ENCODE measurements at regions not wholly inside any gene's neighbourhood (a gene's known extent, or its start where the extent isn't known, plus 50 kb on each side); places are given as distances from the start of the nearest gene placed in this dataset.

DNA sequence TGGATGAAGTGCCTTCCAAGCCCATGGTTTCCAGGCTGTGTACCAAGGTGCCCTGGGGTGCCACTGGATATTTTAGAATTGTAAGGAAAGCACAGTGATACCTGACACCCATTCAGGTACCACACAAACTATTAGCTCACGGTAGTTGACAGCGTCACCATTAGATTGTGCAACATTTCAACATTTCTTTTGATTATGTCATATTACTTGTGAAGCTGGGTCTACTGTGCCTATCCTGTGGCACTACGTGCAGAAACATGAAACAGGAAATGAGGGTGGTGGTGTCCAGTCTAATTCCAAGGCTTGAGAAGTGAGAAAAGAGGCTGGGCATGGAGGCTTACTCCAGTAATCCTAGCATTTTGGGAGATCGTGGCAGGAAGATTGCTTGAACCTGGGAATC, 75.5 kb upstream of the CPM start:
- no peak for DNase-seq
- Histone ChIP-seq H2BK20ac (ENCODE audit: low read depth, low read length, poor library complexity, severe bottlenecking) (no peak overlapping the region), H3K23me2 (ENCODE audit: insufficient read length, low read depth, low read length, poor library complexity, severe bottlenecking) (no peaks in the 10 kb centered on the region), H4K91ac (ENCODE audit: insufficient read length, low read depth, low read length) (no peak overlapping the region), H3K27me3 (ENCODE audit: insufficient read depth, low read length) (no peaks in the 10 kb centered on the region), H3K27ac (ENCODE audit: insufficient read length, low read depth, low read length) (no peak overlapping the region), H3K9ac (ENCODE audit: extremely low read depth, insufficient read length, low read length) (no peak overlapping the region), H4K5ac (ENCODE audit: insufficient read length, low read depth, low read length) (no peak overlapping the region), H3K4me2 (ENCODE audit: insufficient read depth, insufficient read length, low read length) (no peak overlapping the region), H3K4me1 (ENCODE audit: insufficient read depth, low read length) (peaks cover 5% of the 10 kb centered on the region; the same call in 1 of the 2 replicates), H3K23ac (ENCODE audit: insufficient read length, low read depth, low read length) (no peak overlapping the region), H3K4ac (ENCODE audit: low read depth, low read length) (no peak overlapping the region), H2BK5ac (ENCODE audit: insufficient read length, low read length) (no peak overlapping the region), H2AFZ (ENCODE audit: low read length) (no peak overlapping the region), H3K9me3 (ENCODE audit: control insufficient read depth, low read depth, low read length) (no peaks in the 10 kb centered on the region), H3T11ph (ENCODE audit: low read length) (no peak overlapping the region), H4K20me1 (ENCODE audit: control insufficient read depth, insufficient read depth, insufficient read length) (no peaks in the 10 kb centered on the region), H2BK15ac (ENCODE audit: low read depth, low read length) (no peak overlapping the region), H3K18ac (ENCODE audit: insufficient read length, low read depth, low read length) (no peak overlapping the region), H2AK5ac (ENCODE audit: insufficient read length, low read length) (no peak overlapping the region), H2BK12ac (ENCODE audit: insufficient read length, low read depth, low read length) (no peak overlapping the region), H2BK120ac (ENCODE audit: low read depth, low read length, poor library complexity, severe bottlenecking) (no peak overlapping the region), H3K79me2 (ENCODE audit: insufficient read depth, low read length) (no peaks in the 10 kb centered on the region), H3K56ac (ENCODE audit: insufficient read length, low read depth, low read length) (no peak overlapping the region), H4K8ac (replicated peaks; ENCODE audit: insufficient read length, low read depth, low read length) (no peak overlapping the region), H3K79me1 (ENCODE audit: insufficient read depth, low read depth, low read length, poor library complexity, severe bottlenecking) (no peaks in the 10 kb centered on the region), H3K14ac (ENCODE audit: insufficient read depth, low read length) (no peak overlapping the region)
- Mint-ChIP-seq H3K27ac (peak overlapping the region in 1 of 3 experiments; percentile 16; a peak in 1 of 7 replicates), H3K27me3 (ENCODE audit: low read depth) (peaks cover 13% of the 10 kb centered on the region), H3K9me3 (no peaks in the 10 kb centered on the region; a peak in 4 of 5 replicates), H3K36me3 (ENCODE audit: insufficient read depth in 1 of 3, low read depth in 3 of 3) (no peaks in the 10 kb centered on the region), H3K4me3 (peak overlapping the region in 1 of 2 experiments; percentile 8; a peak in 1 of 5 replicates), H3K4me1 (peaks cover 31 to 35% of the 10 kb centered on the region in 2 experiments)
- WGBS (ENCODE audit: extremely low coverage, insufficient read length, low lambda C conversion rate) = no CpG with 5 or more reads among the region's 4 CpGs
- TF ChIP-seq CTCF (conservative IDR thresholded peaks at IDR 0.05) = no peak
